Glomerular endothelial cell (primary cell): ENCODE measurements at regions not wholly inside any gene's neighbourhood (a gene's known extent, or its start where the extent isn't known, plus 50 kb on each side); places are given as distances from the start of the nearest gene placed in this dataset.

Experiments used
- DNase-seq: peaks from one replicate; pipeline ENCODE4 v3.0.0-alpha.2; 2011; ENCODE audit warnings: low read depth, low spot score; ENCODE audit errors: extremely low read depth

DNA sequence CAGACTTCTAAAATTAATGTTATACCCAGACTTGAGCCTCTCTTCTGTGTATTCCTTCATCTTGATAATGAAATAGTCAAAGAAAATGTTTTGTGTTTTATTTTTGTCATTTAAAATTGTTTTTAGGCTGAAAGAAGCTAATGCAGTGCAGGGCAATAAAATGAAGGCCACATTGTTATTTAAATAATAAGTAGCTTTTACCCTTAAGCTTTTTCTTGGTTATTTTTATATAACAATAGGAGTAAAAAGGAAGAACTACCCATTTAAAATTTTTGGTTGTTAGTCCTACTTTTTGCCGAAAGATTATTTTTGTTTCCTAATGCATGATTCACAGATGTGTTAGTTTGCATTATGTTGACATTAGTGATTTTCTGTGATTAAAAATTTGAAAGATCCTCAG lies 181.0 kb upstream of the MEOX2 start:
- DNase-seq, result no peak

DNA sequence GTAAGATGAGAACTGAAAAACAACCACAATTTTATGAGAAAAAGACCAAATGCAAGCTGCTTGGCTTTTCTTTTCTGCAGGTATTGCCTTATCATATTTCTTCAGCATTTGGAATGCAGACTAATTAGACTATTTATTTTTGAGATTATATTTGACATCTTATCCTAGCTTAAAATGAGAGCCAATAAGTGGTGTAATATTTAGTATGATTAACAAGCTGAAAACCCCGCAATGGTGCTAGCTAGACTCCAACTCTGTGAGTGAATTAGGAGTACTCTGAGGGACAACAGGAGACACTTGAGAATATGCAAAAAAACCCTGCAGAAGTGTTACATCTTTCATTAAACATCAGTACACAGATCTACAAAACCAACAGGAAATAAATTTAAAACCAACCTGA lies 180.3 kb upstream of the MEOX2 start:
- no peak for DNase-seq

DNA sequence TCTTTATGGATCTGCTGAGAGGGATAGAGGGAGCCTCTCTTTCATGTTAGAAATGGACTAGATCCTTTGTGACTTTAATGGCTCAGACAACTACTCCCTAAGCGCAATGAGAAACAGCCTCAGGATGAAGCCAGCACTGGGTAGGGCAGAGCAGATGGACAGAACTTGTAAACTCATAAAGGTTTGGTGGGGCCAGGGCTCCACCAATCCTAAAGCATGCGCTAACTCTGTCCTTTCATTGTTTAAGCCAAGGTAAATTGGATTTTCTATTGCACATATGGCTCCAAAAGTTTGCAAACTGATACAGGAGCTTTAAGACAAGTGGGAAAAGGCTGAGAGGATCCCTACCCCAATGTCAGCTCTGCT lies 178.1 kb upstream of the MEOX2 start:
- no peak for DNase-seq

DNA sequence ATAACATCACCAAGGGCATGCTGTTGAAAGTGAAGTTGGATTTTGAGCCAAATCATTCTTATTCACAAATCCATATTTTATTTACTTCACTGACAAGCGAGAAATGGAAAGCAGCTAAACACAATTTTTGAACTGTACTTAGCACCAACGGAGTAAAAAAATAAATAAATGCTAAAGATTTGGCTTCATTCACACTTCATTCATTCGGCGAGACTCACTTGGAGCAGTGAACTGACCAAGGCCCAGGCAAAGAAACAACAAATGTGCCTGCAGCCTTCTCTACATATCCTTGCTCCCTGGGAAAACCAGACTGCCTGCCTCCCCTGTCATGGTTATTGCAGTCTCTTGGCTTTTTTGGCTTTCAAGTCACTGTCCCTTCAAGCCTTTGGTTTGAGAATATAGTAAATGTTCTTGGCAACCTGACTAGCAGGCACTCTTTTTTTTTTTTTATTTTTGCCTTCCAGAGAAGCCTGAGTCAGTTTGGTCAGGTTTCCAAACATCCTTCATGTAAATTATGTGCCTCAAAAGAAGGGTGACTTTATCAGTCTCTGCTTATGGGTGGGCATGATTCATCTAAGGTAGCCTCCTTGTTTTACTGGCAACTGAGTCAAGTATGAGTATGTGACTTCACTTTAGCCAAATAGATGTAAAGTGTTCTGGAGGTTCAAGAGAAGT lies 177.6 kb upstream of the MEOX2 start:
- DNase-seq, result no peak

DNA sequence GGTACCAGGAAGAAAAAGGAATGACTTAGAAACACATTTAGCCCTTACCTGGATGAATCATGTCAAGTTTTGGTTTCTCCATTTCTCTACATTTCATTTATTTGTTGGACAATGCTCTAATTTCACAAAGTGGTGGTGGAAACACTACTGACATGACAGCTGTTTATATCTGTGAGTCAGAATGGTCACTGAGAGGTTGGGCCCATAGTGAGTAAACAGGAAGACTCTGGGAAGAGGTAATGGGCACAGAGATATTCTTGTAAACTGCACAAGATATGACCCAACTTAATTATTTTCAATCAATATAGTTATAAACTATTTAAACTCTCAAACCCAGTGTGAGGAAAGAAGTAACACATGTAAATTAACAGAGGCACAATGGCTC lies 176.3 kb upstream of the MEOX2 start:
- no peak for DNase-seq

DNA sequence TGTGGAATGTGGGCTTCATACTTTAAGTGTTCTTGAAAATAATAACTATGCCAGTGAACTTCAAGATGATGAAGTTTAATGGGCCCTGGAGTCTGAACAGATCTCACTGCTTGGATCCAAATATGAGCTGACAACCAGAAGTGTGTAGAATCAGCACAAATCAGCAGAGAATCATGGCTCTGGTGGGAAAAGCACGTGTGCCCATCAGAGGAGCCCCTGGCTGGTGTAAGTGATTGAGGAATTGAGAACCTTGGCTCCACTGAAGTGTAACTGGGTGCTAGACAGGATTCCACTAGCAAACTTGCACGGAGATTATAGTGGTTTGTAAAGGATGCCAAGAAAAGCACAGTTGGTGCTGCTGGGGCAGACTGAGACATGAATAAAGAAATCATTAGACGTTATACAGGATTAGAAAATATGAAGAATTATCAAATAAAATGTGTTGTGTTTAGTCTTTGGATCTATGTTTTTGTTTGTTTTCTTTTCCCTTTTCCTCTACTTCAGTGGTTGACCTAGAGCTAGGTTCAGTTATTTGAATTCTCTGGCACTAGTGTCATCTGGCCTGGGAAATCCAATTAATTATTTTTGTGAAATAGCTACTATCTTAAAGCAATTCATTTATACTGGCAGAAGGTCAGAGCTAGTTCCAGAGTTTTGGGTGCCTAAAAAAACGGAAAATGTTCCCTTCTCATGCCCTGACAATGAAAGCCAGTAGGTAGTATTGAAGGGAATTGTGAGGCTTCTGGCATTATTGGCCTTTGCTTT lies 175.7 kb upstream of the MEOX2 start:
- no peak for DNase-seq

DNA sequence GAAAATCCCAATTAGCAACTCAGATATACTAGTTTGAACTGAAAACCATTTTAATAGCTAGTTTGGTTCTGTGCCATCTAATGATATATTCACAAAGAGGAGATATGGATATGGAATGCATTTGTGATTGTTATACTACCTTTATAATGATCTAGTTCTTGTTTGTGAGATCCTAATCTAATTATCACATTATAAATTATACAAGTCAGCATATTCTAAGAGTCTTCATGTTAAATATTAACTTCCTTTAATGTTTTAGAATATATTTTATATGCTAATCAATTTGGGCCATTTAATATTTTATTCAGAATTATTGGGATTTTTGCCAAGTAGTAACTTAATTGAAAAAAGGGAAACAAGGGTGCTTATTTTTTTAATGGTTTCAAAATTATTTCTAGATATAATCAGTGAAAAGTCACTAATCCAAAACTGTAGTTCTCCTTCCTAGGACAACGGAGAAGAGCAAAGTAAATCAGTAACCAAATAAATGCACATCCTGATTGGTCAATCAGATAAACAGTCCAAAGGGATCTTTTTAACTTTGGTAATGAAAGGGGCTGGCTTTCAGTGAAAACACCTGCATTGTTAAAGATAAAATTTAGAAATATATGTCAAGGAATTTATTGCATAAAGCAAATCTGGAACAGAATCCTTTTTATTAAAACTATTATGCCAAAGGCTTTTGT lies 173.9 kb upstream of the MEOX2 start:
- no peak for DNase-seq

DNA sequence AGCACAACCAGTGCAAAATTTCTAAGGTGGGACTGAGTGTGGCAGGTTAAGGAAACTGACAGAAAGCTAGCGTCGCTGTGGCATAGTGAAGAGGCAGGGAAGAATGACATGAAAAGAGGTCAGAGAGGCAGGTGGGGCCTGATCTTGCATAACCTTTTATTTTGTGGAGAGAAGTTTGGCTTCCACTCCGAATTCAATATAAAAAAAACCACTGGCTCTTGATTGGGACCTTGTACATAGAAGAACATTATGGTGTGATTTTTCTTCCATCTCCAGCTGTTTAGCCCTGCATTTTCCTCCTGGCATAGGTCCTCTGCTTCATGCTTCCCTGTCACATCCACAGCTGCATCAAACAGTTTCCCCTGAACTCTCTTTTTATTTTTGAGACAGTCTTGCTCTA lies 170.5 kb upstream of the MEOX2 start:
- DNase-seq, result no peak

DNA sequence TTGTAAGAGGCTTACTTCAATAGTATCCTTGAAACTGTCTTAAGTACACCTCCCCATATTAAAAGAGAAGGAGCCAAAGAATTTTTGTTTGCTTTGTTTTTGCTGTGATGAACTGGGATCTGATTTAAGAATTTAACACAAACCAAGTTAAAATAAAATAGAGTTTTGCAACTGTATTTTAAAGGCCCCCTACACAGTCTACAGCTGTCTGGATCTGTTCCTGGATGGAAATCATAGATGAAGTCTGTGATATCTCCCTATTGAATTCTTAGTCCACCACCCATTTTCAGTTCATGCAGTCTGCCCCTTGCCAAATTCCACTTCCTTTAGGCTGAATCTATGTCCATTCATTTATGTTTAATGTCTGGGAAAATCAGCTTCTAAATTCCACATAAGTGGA lies 169.8 kb upstream of the MEOX2 start:
- no peak for DNase-seq

DNA sequence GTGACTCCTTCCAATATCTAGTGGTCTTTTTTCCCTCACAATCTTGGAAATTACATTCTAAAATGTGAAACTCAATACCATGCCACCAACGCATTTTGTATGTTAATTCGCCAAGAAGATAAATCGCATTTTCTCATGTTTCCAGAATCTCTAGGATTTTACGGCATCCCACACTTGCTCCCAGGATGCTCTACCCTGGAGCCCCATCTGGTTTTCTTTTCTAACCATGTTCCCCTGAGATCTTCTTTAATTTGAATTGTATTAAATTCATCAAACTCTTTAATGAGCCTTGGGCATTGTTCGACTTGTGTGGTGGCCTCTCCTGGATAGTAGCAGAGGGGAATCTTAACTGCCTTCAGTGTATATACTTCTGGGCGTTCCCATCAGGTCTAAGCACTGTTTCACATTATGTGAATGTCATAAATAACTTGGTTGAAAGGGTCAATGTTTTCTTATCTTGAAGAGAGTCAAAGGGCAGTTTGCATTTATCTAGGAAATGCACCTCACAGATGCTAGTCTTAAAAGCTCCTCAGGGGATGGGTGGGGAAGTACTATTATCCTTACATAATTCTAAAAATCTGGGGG lies 169.1 kb upstream of the MEOX2 start:
- no peak for DNase-seq

DNA sequence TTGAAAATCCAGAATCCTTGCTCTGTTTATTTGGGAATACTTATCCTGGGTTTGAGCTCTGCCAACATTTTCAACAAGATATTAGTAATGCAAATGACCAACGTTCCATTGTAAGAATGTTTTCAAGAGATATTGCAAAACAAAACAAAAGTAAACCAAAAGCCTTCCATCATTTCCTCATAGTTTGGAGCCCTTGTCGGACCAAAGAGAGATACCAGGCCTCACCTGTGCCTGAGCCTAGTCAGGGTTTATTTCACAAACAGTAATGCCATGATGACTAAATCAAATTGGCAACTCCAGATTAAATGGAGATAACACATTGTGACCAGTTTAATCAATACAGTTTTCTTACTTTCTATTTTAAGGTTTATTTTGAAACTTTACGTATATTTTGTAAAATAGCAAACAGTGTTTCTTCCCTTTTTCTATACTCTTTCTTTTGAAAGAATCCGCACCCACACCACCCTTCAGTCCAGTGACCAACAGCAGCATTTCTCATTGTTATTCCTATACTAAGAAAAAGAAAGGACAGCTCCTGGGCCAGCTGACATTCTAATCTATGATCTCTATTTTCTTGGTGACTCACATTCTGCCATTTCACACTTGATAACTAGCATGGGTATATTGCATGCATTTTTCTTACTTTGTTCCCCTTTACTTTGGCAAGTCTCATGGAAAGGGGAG lies 168.5 kb upstream of the MEOX2 start:
- DNase-seq, result no peak

DNA sequence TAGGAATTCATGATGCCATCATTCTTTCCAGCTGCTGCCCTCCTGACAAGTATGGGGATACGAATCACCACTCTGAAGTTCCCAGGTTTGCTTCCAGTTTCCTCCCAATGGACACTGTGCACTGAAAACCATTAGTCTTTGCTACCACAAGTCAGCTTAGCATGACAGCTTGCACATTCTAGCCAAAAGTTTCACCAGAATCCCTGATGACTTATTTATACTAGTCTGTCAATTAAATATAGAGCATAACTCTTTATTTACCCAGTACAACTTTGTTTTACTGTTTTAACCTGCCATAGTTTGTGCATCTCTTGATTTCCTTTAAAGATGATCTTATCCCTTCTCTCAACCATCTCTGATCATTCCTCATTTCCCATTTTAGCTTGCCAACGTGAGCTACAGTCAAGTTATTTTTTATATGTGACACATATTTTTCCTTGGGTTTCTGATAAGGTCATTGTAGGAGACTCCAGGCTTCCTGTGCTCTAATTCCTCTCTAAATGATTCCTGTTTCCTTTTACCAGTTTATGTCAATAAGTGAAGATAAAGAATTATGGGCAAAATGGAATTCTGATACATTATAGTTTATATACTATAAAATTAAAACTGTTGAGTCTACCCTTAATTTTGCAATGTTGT lies 167.5 kb upstream of the MEOX2 start:
- no peak for DNase-seq

DNA sequence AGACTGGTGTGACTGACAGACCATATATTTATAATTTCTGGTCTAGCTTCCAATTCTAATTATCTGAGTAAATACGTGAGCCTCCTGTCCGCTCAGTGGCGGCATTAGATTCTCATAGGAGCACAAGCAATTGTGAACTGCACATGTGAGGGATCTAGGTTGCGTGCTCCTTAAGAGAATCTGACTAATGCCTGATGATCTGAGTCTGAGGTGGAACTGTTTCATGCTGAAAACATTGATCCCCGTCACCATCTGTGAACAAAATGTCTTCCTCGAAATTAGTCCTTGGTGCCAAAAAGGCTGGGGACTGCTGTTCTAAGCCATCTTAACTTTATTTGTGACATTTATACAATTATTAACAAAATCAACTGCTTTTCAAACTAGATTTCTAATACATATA lies 164.7 kb upstream of the MEOX2 start:
- DNase-seq, result no peak

DNA sequence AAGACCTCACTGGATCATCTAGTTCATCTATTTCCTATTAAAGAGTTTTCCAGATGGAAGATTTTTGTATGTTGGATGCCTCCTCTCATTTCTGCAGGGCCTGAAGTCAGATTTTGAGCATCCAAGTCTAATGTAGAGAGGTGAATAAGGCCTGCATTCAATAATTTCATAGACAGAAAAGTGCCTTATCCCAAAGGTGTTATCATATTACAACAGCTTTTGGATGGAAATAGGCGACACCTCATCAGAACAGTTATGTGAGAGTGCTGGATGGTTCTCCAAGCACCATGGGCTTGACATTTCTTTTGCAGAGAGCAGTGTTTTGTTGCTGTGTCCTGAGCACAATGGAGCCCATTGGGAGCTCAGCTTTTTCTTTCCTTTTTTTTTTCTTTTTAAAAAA lies 162.4 kb upstream of the MEOX2 start:
- DNase-seq, result no peak

DNA sequence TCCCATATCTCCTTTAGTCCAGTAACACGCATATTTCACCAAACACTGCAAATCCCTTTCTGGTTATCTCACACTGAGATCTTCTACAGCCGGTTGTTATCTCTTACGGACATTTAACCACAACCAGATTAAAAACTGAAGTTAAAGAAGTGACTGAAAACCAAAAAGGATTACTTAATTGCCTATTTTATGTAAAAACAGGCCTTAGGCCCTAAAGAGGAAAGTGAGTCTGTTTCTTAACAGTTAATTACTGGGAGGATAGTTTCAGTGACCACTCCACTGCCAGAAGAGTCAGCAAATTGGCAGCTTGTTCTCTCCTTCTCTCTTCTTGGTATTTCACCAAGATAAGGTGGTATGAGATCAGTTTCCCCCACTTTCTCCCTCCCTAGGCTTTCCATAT lies 161.9 kb upstream of the MEOX2 start:
- DNase-seq, result no peak

DNA sequence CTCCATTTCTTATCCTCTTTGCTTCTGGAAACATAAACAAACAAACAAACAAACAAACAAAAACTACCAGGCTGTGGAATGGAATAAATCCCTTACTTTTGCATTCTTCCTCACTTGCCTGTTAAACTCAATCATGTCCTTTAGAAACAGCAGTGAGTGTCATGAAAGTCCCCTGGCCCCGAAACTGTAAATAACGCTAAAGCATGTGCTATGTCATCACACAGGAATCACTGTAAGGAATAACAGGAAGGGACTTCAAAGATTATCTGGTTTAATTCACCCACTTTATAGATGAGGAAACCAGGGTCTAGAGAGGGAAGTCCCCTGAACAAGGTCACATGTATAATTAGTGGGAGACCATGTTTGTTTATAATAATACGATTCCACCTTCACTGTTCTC lies 159.4 kb upstream of the MEOX2 start:
- DNase-seq, result no peak

DNA sequence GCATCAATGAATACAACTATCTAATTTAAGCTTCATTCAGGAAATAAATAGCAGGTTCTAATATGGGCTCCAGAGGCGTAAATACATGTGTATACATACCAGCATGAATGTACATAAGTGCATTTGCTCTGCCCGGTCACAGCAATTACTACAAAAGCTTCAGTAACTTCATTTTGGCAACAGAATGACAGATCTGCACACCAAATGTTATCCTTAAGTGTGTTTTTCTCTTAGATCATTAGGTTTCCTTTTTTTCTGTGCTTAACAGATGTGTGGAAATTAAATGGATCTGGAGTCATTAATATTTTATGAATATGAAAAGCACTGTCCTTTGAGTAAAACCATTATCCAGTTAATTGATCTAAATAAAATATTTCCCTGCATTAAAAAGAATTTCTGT lies 159.0 kb upstream of the MEOX2 start:
- no peak for DNase-seq

DNA sequence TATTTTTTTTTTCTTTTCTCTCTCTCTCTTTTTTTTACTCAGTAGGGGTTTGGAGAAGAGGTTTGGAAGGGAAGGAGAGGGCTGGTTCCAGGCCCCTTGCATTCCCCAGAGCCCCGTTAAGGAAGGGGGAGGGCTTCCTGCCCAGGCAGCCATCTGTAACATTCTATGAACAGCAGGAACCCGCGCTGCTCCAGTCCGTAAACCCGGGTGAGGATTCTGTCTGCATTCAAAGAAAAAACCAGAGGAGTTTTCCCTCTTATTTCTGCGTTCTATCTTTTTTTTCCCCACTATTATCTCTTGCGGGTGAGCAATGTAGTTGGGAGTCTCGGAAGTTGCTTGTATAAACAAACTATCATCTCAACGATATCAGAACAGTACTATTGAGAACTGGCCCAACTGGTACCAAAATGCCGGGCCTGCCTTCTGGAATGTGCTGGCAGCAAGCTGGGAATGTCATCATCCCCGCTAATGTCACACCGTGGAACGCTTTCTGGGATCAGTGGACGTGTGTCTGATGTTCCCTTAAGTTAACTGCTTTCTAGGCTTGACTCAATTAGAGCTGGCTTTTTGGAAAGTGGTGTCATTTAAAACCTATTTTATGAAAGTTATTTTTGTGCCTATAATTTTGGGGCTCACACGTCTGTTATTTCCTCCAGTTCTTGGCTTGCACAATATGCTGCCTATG lies 153.1 kb upstream of the MEOX2 start:
- no peak for DNase-seq

DNA sequence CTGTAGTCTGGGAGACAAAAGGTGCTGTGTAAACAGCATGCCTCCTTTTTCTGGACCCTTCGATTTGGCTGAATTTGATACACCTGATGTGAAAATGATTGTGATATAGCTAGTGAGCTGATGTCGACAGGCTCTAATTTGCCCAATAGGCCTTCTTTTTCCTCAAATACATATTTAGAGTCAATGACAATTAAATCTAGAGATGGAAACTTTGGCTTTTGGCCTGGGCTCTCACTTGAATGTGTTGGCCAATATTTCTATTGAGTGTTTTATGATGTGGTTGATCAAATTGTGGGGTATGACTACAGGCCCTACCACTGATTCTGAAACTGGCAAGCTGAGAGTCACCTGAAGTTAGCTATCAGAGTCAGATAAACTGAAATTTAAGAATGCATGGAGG lies 151.8 kb upstream of the MEOX2 start:
- no peak for DNase-seq

DNA sequence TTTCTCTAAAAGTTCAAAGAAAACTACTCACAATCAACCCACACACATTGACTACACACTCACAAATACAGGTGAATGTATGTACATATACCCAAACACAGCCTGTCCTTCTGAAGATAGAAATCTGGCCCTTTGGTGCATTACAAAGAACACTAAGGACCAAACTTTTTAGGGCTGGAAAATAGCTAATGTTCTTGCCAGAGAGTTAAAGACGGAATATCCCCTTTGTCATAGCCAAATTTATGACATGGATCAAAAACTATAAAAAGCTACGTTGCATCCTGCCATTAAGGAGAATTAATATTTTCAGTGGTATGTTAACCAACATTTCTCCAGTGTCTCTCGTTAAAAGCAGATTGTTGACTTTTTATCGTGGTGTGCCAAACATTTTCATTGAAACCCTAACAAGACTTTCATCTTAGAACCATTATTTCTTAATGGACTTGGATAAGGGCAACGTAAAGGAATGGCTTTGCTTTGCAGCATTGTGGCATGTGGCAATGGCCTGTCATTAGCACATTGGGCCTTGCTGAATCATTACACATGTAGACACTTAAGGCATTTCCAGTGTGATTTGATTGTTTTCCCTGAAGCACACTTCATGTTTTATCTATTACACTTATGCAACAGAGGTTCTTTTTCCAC lies 150.9 kb upstream of the MEOX2 start:
- no peak for DNase-seq
